Endothelial cell of umbilical vein (primary cell): ENCODE measurements at regions not wholly inside any gene's neighbourhood (a gene's known extent, or its start where the extent isn't known, plus 50 kb on each side); places are given as distances from the start of the nearest gene placed in this dataset.

Experiments used
- BruUV-seq: library from RNA; stranded (reverse); fragments of 400-500 nt; replicated peaks from 2 replicates; lab custom pipeline; 2021; lab: Mats Ljungman, UMichigan
- CTCF ChIA-PET: fragments of 300-600, 350-600 bp; sonication (Branson Sonifier 250); formaldehyde crosslinking; loops from one replicate; lab custom pipeline; 2021; ENCODE audit warnings: antibody characterized with exemption, inconsistent platforms; lab: Charles Lee
- POLR2A ChIA-PET: fragments of 300-600, 350-600 bp; sonication (Branson Sonifier 250); formaldehyde crosslinking; loops from one replicate; lab custom pipeline; 2021; ENCODE audit warnings: antibody characterized with exemption, inconsistent platforms; lab: Charles Lee
- DNase-seq: peaks from one replicate; pipeline ENCODE4 v3.0.0-alpha.2; 2011; ENCODE audit warnings: low read depth, low spot score
- FAIRE-seq: peaks from 2 replicates; lab custom pipeline; 2011; peaks lifted over from hg19 to GRCh38; lab: Jason Lieb, UNC
- H2AFZ ChIP-seq: 2 replicates; pipeline ENCODE4 v1.6.0; 2012; ENCODE audit warnings: low read depth, low read length, control low read depth, inconsistent platforms
- H3K27ac ChIP-seq: 2 replicates; pipeline ENCODE4 v1.5.1; 2011; ENCODE audit warnings: low read depth, mild to moderate bottlenecking, control low read depth, low read length, moderate library complexity; ENCODE audit not compliant: insufficient read depth
- H3K27me3 ChIP-seq, 2 experiments: 2 replicates each; pipeline versions ENCODE4 v1.6.0 to v1.6.1; 2011; ENCODE audit warnings: low read length in 2 of 2, mixed read lengths in 1 of 2; ENCODE audit not compliant: control insufficient read depth in 2 of 2, insufficient read depth in 2 of 2
- H3K36me3 ChIP-seq, 2 experiments: 2 replicates in 1 of 2; 3 replicates in 1 of 2; pipeline ENCODE4 v1.5.1; 2011; ENCODE audit warnings: low read length in 2 of 2, mild to moderate bottlenecking in 1 of 2, moderate library complexity in 1 of 2; ENCODE audit not compliant: control insufficient read depth in 2 of 2, insufficient read depth in 2 of 2; ENCODE audit errors: extremely low read depth in 1 of 2
- H3K4me1 ChIP-seq: 3 replicates; pipeline ENCODE4 v1.5.1; 2011; ENCODE audit warnings: mild to moderate bottlenecking, low read length; ENCODE audit not compliant: control insufficient read depth, insufficient read depth; ENCODE audit errors: extremely low read depth
- H3K4me2 ChIP-seq: 2 replicates; pipeline ENCODE4 v1.6.1; 2011; ENCODE audit warnings: low read length, control low read depth, mixed read lengths; ENCODE audit not compliant: insufficient read depth
- H3K4me3 ChIP-seq, 3 experiments: fragments of 200-600 bp in 1 of 3; sonication (generic), shearing (Covaris generic) in 1 of 3; replicated peaks in 1 of 3; 2 replicates each; pipeline ENCODE4 v1.5.1; 2011 to 2016; ENCODE audit warnings: control low read depth in 3 of 3, low read length in 3 of 3, mild to moderate bottlenecking in 2 of 3, inconsistent platforms in 1 of 3, low read depth in 1 of 3, moderate library complexity in 1 of 3; ENCODE audit not compliant: insufficient read depth in 1 of 3
- H3K79me2 ChIP-seq: 2 replicates; pipeline ENCODE4 v1.6.0; 2012; ENCODE audit warnings: low read length, inconsistent platforms; ENCODE audit not compliant: control insufficient read depth, insufficient read depth
- H3K9ac ChIP-seq: replicated peaks from 2 replicates; pipeline ENCODE3; 2011; ENCODE audit warnings: low read length, control low read depth; ENCODE audit not compliant: insufficient read depth; ENCODE audit errors: extremely low read depth
- H3K9me1 ChIP-seq: replicated peaks from 3 replicates; pipeline ENCODE4 v1.6.0; 2011; ENCODE audit warnings: mild to moderate bottlenecking, low read length; ENCODE audit not compliant: control insufficient read depth, insufficient read depth; ENCODE audit errors: extremely low read depth
- H3K9me3 ChIP-seq: replicated peaks from 2 replicates; pipeline ENCODE4 v1.5.1; 2012; ENCODE audit warnings: low read length, inconsistent platforms; ENCODE audit not compliant: control insufficient read depth, insufficient read depth
- H4K20me1 ChIP-seq: replicated peaks from 2 replicates; pipeline ENCODE3; 2011; ENCODE audit warnings: mild to moderate bottlenecking, low read length; ENCODE audit not compliant: control insufficient read depth, insufficient read depth; ENCODE audit errors: extremely low read depth
- CTCF ChIP-seq, 2 donors: IDR thresholded peaks; 1 replicate in 1 of 2; 2 replicates in 1 of 2; pipeline ENCODE4 v1.5.1; 2011; ENCODE audit warnings: low read length in 2 of 2, mild to moderate bottlenecking in 2 of 2, moderate library complexity in 2 of 2, control low read depth in 1 of 2, inconsistent platforms in 1 of 2, low read depth in 1 of 2; ENCODE audit not compliant: insufficient read depth in 1 of 2; ENCODE audit errors: extremely low read depth in 1 of 2
- EZH2 ChIP-seq: IDR thresholded peaks from 2 replicates; pipeline ENCODE4 v1.6.1; 2012; ENCODE audit warnings: borderline replicate concordance, low read depth, mild to moderate bottlenecking, moderate library complexity, low read length, inconsistent platforms; ENCODE audit not compliant: severe bottlenecking
- FOS ChIP-seq: IDR thresholded peaks from 2 replicates; pipeline ENCODE4 v1.6.1; 2011; ENCODE audit warnings: mild to moderate bottlenecking, low read length, moderate library complexity, borderline replicate concordance; ENCODE audit not compliant: insufficient read depth
- GATA2 ChIP-seq: IDR thresholded peaks from 2 replicates; pipeline ENCODE4 v1.7.0; 2011; ENCODE audit warnings: low read depth, mild to moderate bottlenecking, moderate library complexity, mixed read lengths, low read length; ENCODE audit not compliant: insufficient read length, insufficient read depth
- JUN ChIP-seq: IDR thresholded peaks from 2 replicates; pipeline ENCODE4 v1.6.1; 2011; ENCODE audit warnings: borderline replicate concordance, low read depth; ENCODE audit not compliant: insufficient read length, insufficient read depth
- MAX ChIP-seq: IDR thresholded peaks from 2 replicates; pipeline ENCODE4 v1.6.1; 2011; ENCODE audit not compliant: insufficient read depth, insufficient read length
- MYC ChIP-seq: IDR thresholded peaks from one replicate; pipeline ENCODE4 v1.6.1; 2011; ENCODE audit warnings: mild to moderate bottlenecking, low read depth, low read length
- POLR2A ChIP-seq: IDR thresholded peaks from 2 replicates; pipeline ENCODE4 v1.6.1; 2012; ENCODE audit warnings: low read depth, mild to moderate bottlenecking, control low read depth, low read length
- POLR2AphosphoS5 ChIP-seq: IDR thresholded peaks from 2 replicates; pipeline ENCODE4 v1.6.1; 2012; ENCODE audit warnings: low read depth, mild to moderate bottlenecking, control low read depth, low read length, moderate library complexity; ENCODE audit not compliant: insufficient read depth
- dilution Hi-C: fragments of 300-500 bp; cut with MboI; formaldehyde crosslinking; loops from one replicate; pipeline ENCODE4 v1.15.0; 2019; ENCODE audit warnings: low sequenced_read_pairs; ENCODE audit not compliant: extremely low pct_ligation_motif_present
- intact Hi-C: fragments of 100-400 bp; cut with micrococcal nuclease; formaldehyde crosslinking; loops from one replicate; pipeline ENCODE4 v1.10.0; 2022

GRCh38 chr15:91620229-91620628, 233.3 kb upstream of the SLCO3A1 start:
- no TSS peak for BruUV-seq
- H3K4me3 ChIP-seq = no peak overlapping the region
- peaks cover 4% of the 10 kb centered on the region for H3K9me3 ChIP-seq
- FAIRE-seq = no peak
- no peak overlapping the region for H3K27ac ChIP-seq
- H3K27me3 ChIP-seq = no peaks in the 10 kb centered on the region
- CTCF ChIA-PET = no interaction called here
- POLR2A ChIA-PET = no interaction called here
- no peak overlapping the region for H3K9ac ChIP-seq
- H3K4me1 ChIP-seq = no peaks in the 10 kb centered on the region
- no peaks in the 10 kb centered on the region for H4K20me1 ChIP-seq
- no peak for DNase-seq
- H3K4me2 ChIP-seq = no peak overlapping the region
- dilution Hi-C loops = no loop called here
- H3K36me3 ChIP-seq = no peaks in the 10 kb centered on the region
- H3K79me2 ChIP-seq = no peaks in the 10 kb centered on the region
- TF ChIP-seq FOS (no peak), POLR2A (no peak), JUN (no peak), MAX (no peak), EZH2 (no peak), GATA2 (no peak), MYC (no peak), CTCF (IDR thresholded peaks at IDR 0.05; ENCODE audit: extremely low read depth in 1 of 2, insufficient read depth in 1 of 2, low read depth in 1 of 2, low read length in 2 of 2) (no peak), POLR2AphosphoS5 (no peak)
- no peaks in the 10 kb centered on the region for H3K9me1 ChIP-seq
- no peak overlapping the region for H2AFZ ChIP-seq
- intact Hi-C loops = no loop called here
